Keratinocyte (primary cell): ENCODE measurements at regions not wholly inside any gene's neighbourhood (a gene's known extent, or its start where the extent isn't known, plus 50 kb on each side); places are given as distances from the start of the nearest gene placed in this dataset.

ENCODE experiments used
- DNase-seq: peaks from one replicate; pipeline ENCODE4 v3.0.0-alpha.2; 2011; ENCODE audit warnings: low read depth, missing footprints, low spot score
- FAIRE-seq: peaks from 2 replicates; lab custom pipeline; 2011; peaks lifted over from hg19 to GRCh38; lab: Jason Lieb, UNC
- H2AFZ ChIP-seq: 2 replicates; pipeline ENCODE4 v1.6.0; 2012; ENCODE audit warnings: low read length, control low read depth, inconsistent platforms; ENCODE audit not compliant: control insufficient read depth
- H3K27ac ChIP-seq: 2 replicates; pipeline ENCODE4 v1.5.1; 2011; ENCODE audit warnings: low read length; ENCODE audit not compliant: control insufficient read depth, insufficient read depth
- H3K27me3 ChIP-seq: 3 replicates; pipeline ENCODE4 v1.6.0; 2011; ENCODE audit warnings: low read length; ENCODE audit not compliant: control insufficient read depth, insufficient read depth; ENCODE audit errors: extremely low read depth
- H3K36me3 ChIP-seq, 2 experiments: 2 replicates in 1 of 2; 3 replicates in 1 of 2; pipeline ENCODE4 v1.5.1; 2011; ENCODE audit warnings: low read length in 2 of 2, mild to moderate bottlenecking in 1 of 2; ENCODE audit not compliant: control insufficient read depth in 2 of 2, insufficient read depth in 2 of 2; ENCODE audit errors: extremely low read depth in 1 of 2
- H3K4me1 ChIP-seq: 3 replicates; pipeline ENCODE4 v1.5.1; 2011; ENCODE audit warnings: low read length; ENCODE audit not compliant: control insufficient read depth, insufficient read depth; ENCODE audit errors: extremely low read depth
- H3K4me2 ChIP-seq: 3 replicates; pipeline ENCODE4 v1.6.0; 2011; ENCODE audit warnings: low read depth, low read length; ENCODE audit not compliant: control insufficient read depth, insufficient read depth; ENCODE audit errors: extremely low read depth
- H3K4me3 ChIP-seq, 3 experiments: fragments of 200-600 bp in 1 of 3; sonication (generic) in 1 of 3; 2 replicates in 2 of 3; 3 replicates in 1 of 3; pipeline ENCODE4 v1.5.1; 2011 to 2016; ENCODE audit warnings: low read length in 3 of 3, mild to moderate bottlenecking in 3 of 3, control low read depth in 2 of 3, inconsistent platforms in 1 of 3, low read depth in 1 of 3, mixed read lengths in 1 of 3, mixed run types in 1 of 3, moderate library complexity in 1 of 3; ENCODE audit not compliant: control insufficient read depth in 2 of 3, insufficient read depth in 2 of 3; ENCODE audit errors: extremely low read depth in 1 of 3
- H3K79me2 ChIP-seq: 2 replicates; pipeline ENCODE4 v1.6.0; 2012; ENCODE audit warnings: low read length; ENCODE audit not compliant: control insufficient read depth, insufficient read depth
- H3K9ac ChIP-seq: 3 replicates; pipeline ENCODE4 v1.6.0; 2011; ENCODE audit warnings: low read length; ENCODE audit not compliant: control insufficient read depth, insufficient read depth; ENCODE audit errors: extremely low read depth
- H3K9me1 ChIP-seq: 3 replicates; pipeline ENCODE4 v1.6.0; 2011; ENCODE audit warnings: low read length; ENCODE audit not compliant: control insufficient read depth, insufficient read depth; ENCODE audit errors: extremely low read depth
- H3K9me3 ChIP-seq: 2 replicates; pipeline ENCODE4 v1.5.1; 2012; ENCODE audit warnings: low read depth, low read length; ENCODE audit not compliant: control insufficient read depth
- H4K20me1 ChIP-seq: 3 replicates; pipeline ENCODE4 v1.6.0; 2011; ENCODE audit warnings: low read length; ENCODE audit not compliant: control insufficient read depth, insufficient read depth; ENCODE audit errors: extremely low read depth
- CTCF ChIP-seq, 3 experiments: IDR thresholded peaks in 1 of 3; conservative IDR thresholded peaks in 1 of 3; optimal IDR thresholded peaks in 1 of 3; 2 replicates in 2 of 3; 3 replicates in 1 of 3; pipeline versions ENCODE3 to v1.5.1; 2011; ENCODE audit warnings: low read length in 3 of 3, mild to moderate bottlenecking in 3 of 3, moderate library complexity in 2 of 3, control low read depth in 1 of 3, inconsistent platforms in 1 of 3; ENCODE audit not compliant: insufficient read depth in 2 of 3; ENCODE audit errors: extremely low read depth in 1 of 3
- EZH2 ChIP-seq: IDR thresholded peaks from one replicate; pipeline ENCODE4 v1.6.1; 2012; ENCODE audit warnings: inconsistent platforms, mild to moderate bottlenecking, low read length, moderate library complexity
- dilution Hi-C: fragments of 300-500 bp; cut with MboI; formaldehyde crosslinking; loops from one replicate; pipeline ENCODE4 v1.7.0; 2020; ENCODE audit warnings: low sequenced_read_pairs; ENCODE audit not compliant: extremely low pct_ligation_motif_present

DNA sequence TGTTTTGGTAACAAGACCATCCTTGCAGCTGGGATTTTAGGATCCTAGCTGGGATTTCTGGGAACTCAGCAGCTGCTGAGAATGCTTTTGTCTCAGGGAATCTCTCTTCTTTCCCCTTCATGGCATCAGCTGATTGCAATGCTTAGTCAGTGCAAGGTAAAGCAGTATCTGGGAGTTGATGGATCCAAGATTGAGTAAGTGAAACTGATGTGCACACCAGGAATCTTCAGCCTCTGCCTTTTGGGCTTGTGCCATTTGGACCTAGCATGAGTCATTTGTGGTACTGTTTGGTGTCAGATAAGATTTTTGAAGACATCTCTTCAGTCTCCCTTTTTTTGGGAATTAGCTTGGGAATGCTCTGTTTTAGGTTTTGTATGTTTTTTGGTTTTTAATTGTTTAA is 363.3 kb upstream of the TFPI start:
- Histone ChIP-seq H2AFZ (no peak overlapping the region), H3K79me2 (no peaks in the 10 kb centered on the region), H3K4me3 (no peak overlapping the region), H3K9ac (no peak overlapping the region), H3K27me3 (no peaks in the 10 kb centered on the region), H3K4me2 (no peak overlapping the region), H3K9me3 (no peaks in the 10 kb centered on the region), H3K27ac (no peak overlapping the region), H3K4me1 (no peaks in the 10 kb centered on the region), H3K36me3 (no peaks in the 10 kb centered on the region), H3K9me1 (no peaks in the 10 kb centered on the region), H4K20me1 (no peaks in the 10 kb centered on the region)
- TF ChIP-seq EZH2 (no peak), CTCF (optimal IDR thresholded peaks at IDR 0.05 in 1 of 3, IDR thresholded peaks at IDR 0.05 in 1 of 3, conservative IDR thresholded peaks at IDR 0.05 in 1 of 3; ENCODE audit: extremely low read depth in 1 of 3, insufficient read depth in 2 of 3, low read length in 3 of 3) (no peak)
- no peak for DNase-seq
- dilution Hi-C loops, result no loop called here
- FAIRE-seq, result no peak

DNA sequence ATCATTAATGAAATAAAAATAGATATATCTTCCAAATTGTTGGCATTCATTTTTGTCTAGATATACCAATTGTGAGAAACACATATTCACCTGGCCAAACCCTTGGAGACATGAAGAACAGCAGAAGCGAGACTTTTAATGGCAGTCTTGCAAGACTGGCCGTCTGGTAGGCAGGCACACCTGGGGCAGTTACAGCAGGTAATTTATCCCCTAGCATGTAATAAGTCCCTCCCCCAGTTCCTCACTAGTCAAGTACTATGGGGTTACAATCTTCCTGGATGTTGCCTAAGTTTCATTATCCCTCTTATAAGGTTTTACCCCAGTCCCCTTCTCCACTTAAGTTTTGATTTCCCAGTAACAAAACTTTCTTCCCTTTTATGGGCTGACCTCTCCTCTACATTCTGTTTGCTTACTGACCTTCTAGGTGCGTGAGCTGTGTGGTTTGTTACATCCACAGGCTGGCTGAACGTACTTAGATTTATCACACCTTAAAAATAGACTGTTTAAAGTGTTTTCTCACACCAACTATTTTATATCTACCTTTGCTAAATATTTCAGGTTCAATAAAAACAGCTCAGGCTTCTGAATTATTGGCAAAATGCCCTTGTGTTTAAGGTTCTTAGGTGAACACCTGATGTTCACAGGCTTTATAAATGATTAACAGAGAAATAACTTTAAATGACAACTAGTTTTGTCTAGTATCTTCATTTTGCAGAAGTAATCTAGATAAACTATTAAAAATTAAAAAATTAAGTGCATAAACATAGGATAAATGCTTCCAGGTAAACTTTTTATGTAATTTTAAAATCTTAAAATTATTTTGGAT is 365.0 kb upstream of the TFPI start:
- Histone ChIP-seq H3K27me3 (no peaks in the 10 kb centered on the region), H3K27ac (no peak overlapping the region), H3K4me1 (no peaks in the 10 kb centered on the region), H3K4me3 (no peak overlapping the region), H3K9ac (no peak overlapping the region), H3K79me2 (no peaks in the 10 kb centered on the region), H2AFZ (no peak overlapping the region), H4K20me1 (no peaks in the 10 kb centered on the region), H3K4me2 (no peak overlapping the region), H3K36me3 (no peaks in the 10 kb centered on the region), H3K9me3 (no peaks in the 10 kb centered on the region), H3K9me1 (no peaks in the 10 kb centered on the region)
- FAIRE-seq (no peak), DNase-seq (no peak)
- TF ChIP-seq CTCF (optimal IDR thresholded peaks at IDR 0.05 in 1 of 3, IDR thresholded peaks at IDR 0.05 in 1 of 3, conservative IDR thresholded peaks at IDR 0.05 in 1 of 3; ENCODE audit: extremely low read depth in 1 of 3, insufficient read depth in 2 of 3, low read length in 3 of 3), result no peak
- TF ChIP-seq EZH2, result no peak
- dilution Hi-C loops, result no loop called here
